GM12878 (cell line): ENCODE measurements at regions not wholly inside any gene's neighbourhood (a gene's known extent, or its start where the extent isn't known, plus 50 kb on each side); places are given as distances from the start of the nearest gene placed in this dataset.

Source experiments
- ATAC-seq: fragments of 200-7000 bp; cut with Tn5 transposase; 3 replicates; pipeline ENCODE4 v1.9.1; 2020; ENCODE audit warnings: mild to moderate bottlenecking, moderate library complexity
- BruUV-seq: library from RNA; stranded (reverse); fragments of 400-500 nt; replicated peaks from 2 replicates; lab custom pipeline; 2021; lab: Mats Ljungman, UMichigan
- CTCF ChIA-PET: fragments of 300-600 bp; sonication (Branson Sonifier 250); formaldehyde crosslinking; extraction: SDS; loops from one replicate; lab custom pipeline; 2021; ENCODE audit warnings: inconsistent platforms; lab: Yijun Ruan, JAX
- POLR2A ChIA-PET: fragments of 350-600 bp; formaldehyde crosslinking; extraction: SDS; loops from one replicate; lab custom pipeline; 2021; ENCODE audit warnings: inconsistent platforms; lab: Charles Lee
- RAD21 ChIA-PET: fragments of 300-600 bp; sonication (Branson Sonifier 250); formaldehyde crosslinking; loops from one replicate; lab custom pipeline; 2023; ENCODE audit warnings: antibody characterized with exemption; ENCODE audit not compliant: unreplicated experiment; lab: Charles Lee
- SMC1A ChIA-PET: fragments of 300-600 bp; sonication (Branson Sonifier 250); formaldehyde crosslinking; loops from one replicate; lab custom pipeline; 2023; ENCODE audit not compliant: unreplicated experiment, uncharacterized antibody; lab: Charles Lee
- DNase-seq: peaks from one replicate; pipeline ENCODE4 v3.0.0-alpha.2; 2011; ENCODE audit warnings: low read depth, low spot score
- FAIRE-seq: peaks from 3 replicates; lab custom pipeline; 2011; peaks lifted over from hg19 to GRCh38; lab: Jason Lieb, UNC
- H2AFZ ChIP-seq: 2 replicates; pipeline ENCODE4 v1.6.0; 2011; ENCODE audit warnings: low read depth, low read length, control low read depth; ENCODE audit not compliant: control insufficient read depth
- H3K27ac ChIP-seq: 2 replicates; pipeline ENCODE4 v1.5.1; 2011; ENCODE audit warnings: control low read depth; ENCODE audit not compliant: control insufficient read depth, insufficient read depth
- H3K27me3 ChIP-seq, 2 experiments: replicated peaks in 1 of 2; 2 replicates each; pipeline versions ENCODE4 v1.6.0 to v1.6.1; 2011; ENCODE audit warnings: low read length in 1 of 2; ENCODE audit not compliant: control insufficient read depth in 2 of 2, insufficient read depth in 2 of 2
- H3K36me3 ChIP-seq, 2 experiments: 2 replicates each; pipeline ENCODE4 v1.5.1; 2011; ENCODE audit warnings: low read length in 1 of 2; ENCODE audit not compliant: control insufficient read depth in 2 of 2, insufficient read depth in 2 of 2
- H3K4me1 ChIP-seq: 2 replicates; pipeline ENCODE4 v1.6.1; 2011; ENCODE audit warnings: mild to moderate bottlenecking, low read length, moderate library complexity, mixed read lengths; ENCODE audit not compliant: control insufficient read depth, insufficient read depth
- H3K4me2 ChIP-seq: 2 replicates; pipeline ENCODE4 v1.6.0; 2011; ENCODE audit warnings: control low read depth; ENCODE audit not compliant: control insufficient read depth, insufficient read depth
- H3K4me3 ChIP-seq: fragments of 200-600 bp; sonication (generic); 2 replicates; pipeline ENCODE4 v1.5.1; 2016
- H3K79me2 ChIP-seq: 2 replicates; pipeline ENCODE4 v1.6.0; 2011; ENCODE audit warnings: low read length; ENCODE audit not compliant: control insufficient read depth, insufficient read depth
- H3K9ac ChIP-seq: 2 replicates; pipeline ENCODE4 v1.8.0; 2011; ENCODE audit warnings: low read length, control low read depth, mixed read lengths; ENCODE audit not compliant: control insufficient read depth, insufficient read depth
- H3K9me3 ChIP-seq: replicated peaks from 3 replicates; pipeline ENCODE4 v1.5.1; 2011; ENCODE audit warnings: mild to moderate bottlenecking, low read length; ENCODE audit not compliant: control insufficient read depth, insufficient read depth
- H4K20me1 ChIP-seq: 2 replicates; pipeline ENCODE4 v1.6.0; 2011; ENCODE audit not compliant: control insufficient read depth, insufficient read depth
- BACH1 ChIP-seq: fragments of 450-650 bp; IDR thresholded peaks from 2 replicates; pipeline ENCODE4 v1.6.1; 2017; ENCODE audit warnings: mild to moderate bottlenecking, borderline replicate concordance
- CTCF ChIP-seq, 3 experiments: IDR thresholded peaks in 2 of 3; conservative IDR thresholded peaks in 1 of 3; 2 replicates each; pipeline ENCODE4 v1.5.1; 2011; ENCODE audit warnings: low read depth in 3 of 3, low read length in 3 of 3, mild to moderate bottlenecking in 3 of 3, control low read depth in 2 of 3, moderate library complexity in 2 of 3, inconsistent platforms in 1 of 3, mixed read lengths in 1 of 3; ENCODE audit not compliant: control insufficient read depth in 2 of 3, insufficient read depth in 1 of 3; ENCODE audit errors: extremely low read depth in 1 of 3
- EGR1 ChIP-seq, 2 experiments: IDR thresholded peaks; 1 replicate in 1 of 2; 2 replicates in 1 of 2; pipeline ENCODE4 v1.6.1; 2011 to 2012; ENCODE audit warnings: low read depth in 2 of 2, low read length in 2 of 2, borderline replicate concordance in 1 of 2, mild to moderate bottlenecking in 1 of 2, moderate library complexity in 1 of 2
- FOXM1 ChIP-seq: IDR thresholded peaks from 2 replicates; pipeline ENCODE4 v1.6.1; 2012; ENCODE audit warnings: low read depth, mild to moderate bottlenecking, inconsistent platforms, low read length, moderate library complexity
- HSF1 ChIP-seq: fragments of 150-350 bp; IDR thresholded peaks from 2 replicates; pipeline ENCODE4 v1.6.1; 2014; ENCODE audit warnings: mild to moderate bottlenecking, low read depth, low read length
- KDM1A ChIP-seq: fragments of 200-600 bp; sonication (generic); IDR thresholded peaks from 2 replicates; pipeline ENCODE4 v1.6.1; 2016; ENCODE audit warnings: borderline replicate concordance
- KLF5 ChIP-seq: fragments of 450-650 bp; IDR thresholded peaks from 2 replicates; pipeline ENCODE4 v1.6.1; 2014; ENCODE audit warnings: mild to moderate bottlenecking; ENCODE audit not compliant: partially characterized antibody
- NFXL1 ChIP-seq: fragments of 450-650 bp; IDR thresholded peaks from 2 replicates; pipeline ENCODE4 v1.6.1; 2017; ENCODE audit warnings: antibody characterized with exemption, mild to moderate bottlenecking, borderline replicate concordance
- NRF1 ChIP-seq: conservative IDR thresholded peaks from 2 replicates; pipeline ENCODE4 v1.6.1; 2011; ENCODE audit warnings: mild to moderate bottlenecking, low read depth, low read length, improper control_type of control experiment
- RAD51 ChIP-seq: fragments of 450-650 bp; IDR thresholded peaks from 2 replicates; pipeline ENCODE4 v1.6.1; 2016; ENCODE audit warnings: moderate library complexity, mild to moderate bottlenecking, inconsistent platforms
- SIX5 ChIP-seq: IDR thresholded peaks from 2 replicates; pipeline ENCODE4 v1.6.1; 2011; ENCODE audit warnings: mild to moderate bottlenecking, low read depth, low read length, moderate library complexity; ENCODE audit not compliant: severe bottlenecking
- SUZ12 ChIP-seq: fragments of 200-600 bp; sonication (generic); IDR thresholded peaks from one replicate; pipeline ENCODE4 v1.6.1; 2018; ENCODE audit warnings: antibody characterized with exemption, mild to moderate bottlenecking; ENCODE audit not compliant: unreplicated experiment
- YY1 ChIP-seq: IDR thresholded peaks from 2 replicates; pipeline ENCODE4 v1.6.1; 2011; ENCODE audit warnings: low read depth, mild to moderate bottlenecking, low read length
- ZNF24 ChIP-seq: fragments of 450-650 bp; IDR thresholded peaks from 2 replicates; pipeline ENCODE4 v1.6.1; 2017; ENCODE audit warnings: antibody characterized with exemption, mild to moderate bottlenecking
- WGBS: methylation state at CpG from one replicate; pipeline ENCODE4 v1.1.6; 2016; ENCODE audit warnings: low lambda C conversion rate; ENCODE audit not compliant: insufficient replicate concordance, insufficient coverage; ENCODE audit errors: missing lambda C conversion rate; 5-methylcytosine and 5-hydroxymethylcytosine counted together
- in situ Hi-C: fragments of 300-500 bp; cut with MboI; formaldehyde crosslinking; loops from 9 replicates; pipeline ENCODE4 v1.14.3; 2018; ENCODE audit warnings: mixed read lengths
- intact Hi-C: fragments of 100-400 bp; cut with micrococcal nuclease; formaldehyde crosslinking; loops from one replicate; pipeline ENCODE4 v1.14.2; 2022; ENCODE audit not compliant: unreplicated experiment
- TF ChIP-seq, protein P1 (sequence below): fragments of 450-650 bp; IDR thresholded peaks from 2 replicates; pipeline ENCODE4 v1.6.1; 2016; ENCODE audit warnings: mild to moderate bottlenecking

GRCh38 chr18:75790796-75791195, 363.3 kb upstream of the SMIM21 start:
- Histone ChIP-seq H3K9me3 (no peaks in the 10 kb centered on the region), H4K20me1 (no peaks in the 10 kb centered on the region), H2AFZ (no peak overlapping the region), H3K4me3 (no peak overlapping the region), H3K27ac (no peak overlapping the region), H3K79me2 (no peaks in the 10 kb centered on the region), H3K4me1 (no peaks in the 10 kb centered on the region), H3K9ac (no peak overlapping the region), H3K4me2 (no peak overlapping the region), H3K27me3 (no peaks in the 10 kb centered on the region; a peak in 1 of 4 replicates), H3K36me3 (no peaks in the 10 kb centered on the region)
- in situ Hi-C loops, result no loop called here
- 47% methylated on average over 2 of the region's 2 CpGs for WGBS
- SMC1A ChIA-PET, result no interaction called here
- CTCF ChIA-PET, result no interaction called here
- POLR2A ChIA-PET, result no interaction called here
- TF ChIP-seq FOXM1 (no peak), RAD51 (no peak), CTCF (IDR thresholded peaks at IDR 0.05 in 2 of 3, conservative IDR thresholded peaks at IDR 0.05 in 1 of 3; ENCODE audit: control insufficient read depth in 2 of 3, extremely low read depth in 1 of 3, insufficient read depth in 1 of 3, low read depth in 3 of 3, low read length in 3 of 3) (no peak), NFXL1 (no peak), BACH1 (no peak), NRF1 (no peak), YY1 (no peak), ZNF24 (no peak), SUZ12 (no peak), SIX5 (no peak), KDM1A (no peak), EGR1 (IDR thresholded peaks at IDR 0.05; ENCODE audit: borderline replicate concordance in 1 of 2, low read depth in 2 of 2, low read length in 2 of 2) (no peak), HSF1 (no peak), KLF5 (no peak)
- TF ChIP-seq, protein P1, sequence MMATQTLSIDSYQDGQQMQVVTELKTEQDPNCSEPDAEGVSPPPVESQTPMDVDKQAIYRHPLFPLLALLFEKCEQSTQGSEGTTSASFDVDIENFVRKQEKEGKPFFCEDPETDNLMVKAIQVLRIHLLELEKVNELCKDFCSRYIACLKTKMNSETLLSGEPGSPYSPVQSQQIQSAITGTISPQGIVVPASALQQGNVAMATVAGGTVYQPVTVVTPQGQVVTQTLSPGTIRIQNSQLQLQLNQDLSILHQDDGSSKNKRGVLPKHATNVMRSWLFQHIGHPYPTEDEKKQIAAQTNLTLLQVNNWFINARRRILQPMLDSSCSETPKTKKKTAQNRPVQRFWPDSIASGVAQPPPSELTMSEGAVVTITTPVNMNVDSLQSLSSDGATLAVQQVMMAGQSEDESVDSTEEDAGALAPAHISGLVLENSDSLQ, result no peak
- FAIRE-seq, result no peak
- intact Hi-C loops, result no loop called here
- RAD21 ChIA-PET, result no interaction called here
- no peak for ATAC-seq
- no peak for DNase-seq
- no TSS peak for BruUV-seq
